SK-N-SH treated with all-trans-retinoic acid at 6 μM for 48 hours (cell line): ENCODE measurements at regions not wholly inside any gene's neighbourhood (a gene's known extent, or its start where the extent isn't known, plus 50 kb on each side); places are given as distances from the start of the nearest gene placed in this dataset.

ENCODE experiments used
- ATAC-seq: fragments of 200-7000 bp; cut with Tn5 transposase; 3 replicates; pipeline ENCODE4 v1.9.1; 2020; ENCODE audit warnings: mild to moderate bottlenecking, moderate library complexity
- ARNTL ChIP-seq: fragments of 450-650 bp; formaldehyde crosslinking; IDR thresholded peaks from 2 replicates; pipeline ENCODE4 v1.5.0; 2020; ENCODE audit warnings: low read depth, mild to moderate bottlenecking, moderate library complexity, borderline replicate concordance
- BACH2 ChIP-seq: fragments of 250-450 bp; sonication (Bioruptor Pico); IDR thresholded peaks from 2 replicates; pipeline ENCODE4 v1.9.0; 2021; ENCODE audit warnings: mild to moderate bottlenecking, borderline replicate concordance
- CREB5 ChIP-seq: fragments of 250-450 bp; sonication (Bioruptor Pico); IDR thresholded peaks from 2 replicates; pipeline ENCODE4 v1.5.1; 2020; ENCODE audit warnings: low read depth, mild to moderate bottlenecking, moderate library complexity
- CSDC2 ChIP-seq: fragments of 250-450 bp; sonication (Bioruptor Pico); IDR thresholded peaks from 2 replicates; pipeline ENCODE4 v1.5.0; 2020; ENCODE audit warnings: mild to moderate bottlenecking, moderate library complexity
- CSRNP3 ChIP-seq: fragments of 250-450 bp; sonication (Bioruptor Pico); IDR thresholded peaks from 2 replicates; pipeline ENCODE4 v1.5.1; 2021; ENCODE audit warnings: mild to moderate bottlenecking, moderate library complexity
- ESRRG ChIP-seq: fragments of 250-450 bp; sonication (Bioruptor Pico); IDR thresholded peaks from 2 replicates; pipeline ENCODE4 v1.6.1; 2021; ENCODE audit warnings: mild to moderate bottlenecking
- GLIS3 ChIP-seq: fragments of 250-450 bp; sonication (Bioruptor Pico); IDR thresholded peaks from 2 replicates; pipeline ENCODE4 v1.5.0; 2020; ENCODE audit warnings: mild to moderate bottlenecking, moderate library complexity
- ISL1 ChIP-seq: fragments of 250-450 bp; sonication (Bioruptor Pico); IDR thresholded peaks from 2 replicates; pipeline ENCODE4 v2.1.2; 2022; ENCODE audit warnings: mild to moderate bottlenecking, moderate library complexity
- OSR1 ChIP-seq: fragments of 250-450 bp; sonication (Bioruptor Pico); IDR thresholded peaks from 2 replicates; pipeline ENCODE4 v1.8.0; 2022; ENCODE audit warnings: moderate library complexity, mild to moderate bottlenecking, inconsistent platforms
- PATZ1 ChIP-seq: fragments of 250-450 bp; sonication (Bioruptor Pico); IDR thresholded peaks from 2 replicates; pipeline ENCODE4 v1.8.0; 2020; ENCODE audit warnings: mild to moderate bottlenecking, moderate library complexity, borderline replicate concordance
- POU6F1 ChIP-seq: fragments of 250-450 bp; sonication (Bioruptor Pico); IDR thresholded peaks from 2 replicates; pipeline ENCODE4 v1.8.0; 2021; ENCODE audit warnings: low read depth, mild to moderate bottlenecking, moderate library complexity, borderline replicate concordance
- PPARA ChIP-seq: fragments of 250-450 bp; sonication (Bioruptor Pico); IDR thresholded peaks from 2 replicates; pipeline ENCODE4 v1.5.0; 2020; ENCODE audit warnings: mild to moderate bottlenecking, borderline replicate concordance
- RARB ChIP-seq: fragments of 250-450 bp; sonication (Bioruptor Pico); IDR thresholded peaks from 2 replicates; pipeline ENCODE4 v1.8.0; 2021; ENCODE audit warnings: mild to moderate bottlenecking, moderate library complexity
- SNAI2 ChIP-seq: fragments of 250-450 bp; sonication (Bioruptor Pico); IDR thresholded peaks from 2 replicates; pipeline ENCODE4 v1.5.0; 2020; ENCODE audit warnings: mild to moderate bottlenecking, moderate library complexity
- TCF4 ChIP-seq: fragments of 250-450 bp; sonication (Bioruptor Pico); IDR thresholded peaks from 2 replicates; pipeline ENCODE4 v1.8.0; 2021; ENCODE audit warnings: mild to moderate bottlenecking, moderate library complexity, borderline replicate concordance
- TOX ChIP-seq: fragments of 250-450 bp; sonication (Bioruptor Pico); IDR thresholded peaks from 2 replicates; pipeline ENCODE4 v1.8.0; 2021; ENCODE audit warnings: mild to moderate bottlenecking, moderate library complexity, borderline replicate concordance
- TSHZ2 ChIP-seq: fragments of 250-450 bp; sonication (Bioruptor Pico); IDR thresholded peaks from 2 replicates; pipeline ENCODE4 v1.5.0; 2020; ENCODE audit warnings: mild to moderate bottlenecking, moderate library complexity
- ZC3H10 ChIP-seq: fragments of 250-450 bp; sonication (Bioruptor Pico); IDR thresholded peaks from 2 replicates; pipeline ENCODE4 v1.5.1; 2021; ENCODE audit warnings: mild to moderate bottlenecking, moderate library complexity
- ZFP3 ChIP-seq: fragments of 250-450 bp; sonication (Bioruptor Pico); IDR thresholded peaks from 2 replicates; pipeline ENCODE4 v1.5.0; 2020; ENCODE audit warnings: mild to moderate bottlenecking, moderate library complexity
- ZFP30 ChIP-seq: fragments of 450-650 bp; formaldehyde crosslinking; IDR thresholded peaks from 2 replicates; pipeline ENCODE4 v1.5.0; 2022; ENCODE audit warnings: mild to moderate bottlenecking, moderate library complexity
- ZNF565 ChIP-seq: fragments of 450-650 bp; formaldehyde crosslinking; conservative IDR thresholded peaks from 2 replicates; pipeline ENCODE4 v1.5.0; 2020; ENCODE audit warnings: low read depth, mild to moderate bottlenecking, moderate library complexity
- ZNF70 ChIP-seq: fragments of 450-650 bp; formaldehyde crosslinking; IDR thresholded peaks from 2 replicates; pipeline ENCODE4 v1.5.0; 2020; ENCODE audit warnings: mild to moderate bottlenecking, moderate library complexity

- no peak for ATAC-seq
- TF ChIP-seq ZFP30 (CRISPR knock-in tag): no peak
- TF ChIP-seq OSR1 (CRISPR knock-in tag): no peak
- TF ChIP-seq ZC3H10 (CRISPR knock-in tag): no peak
- TF ChIP-seq RARB: no peak
- TF ChIP-seq PATZ1: no peak
- no peak for TF ChIP-seq POU6F1 (CRISPR knock-in tag)
- TF ChIP-seq ARNTL (CRISPR knock-in tag): no peak
- no peak for TF ChIP-seq TOX
- TF ChIP-seq SNAI2 (CRISPR knock-in tag): no peak
- no peak for TF ChIP-seq CSDC2 (CRISPR knock-in tag)
- no peak for TF ChIP-seq ESRRG (CRISPR knock-in tag)
- TF ChIP-seq CREB5 (CRISPR knock-in tag): no peak
- no peak for TF ChIP-seq ZFP3
- no peak for TF ChIP-seq BACH2
- no peak for TF ChIP-seq GLIS3
- TF ChIP-seq TSHZ2 (CRISPR knock-in tag): no peak
- TF ChIP-seq ZNF565 (CRISPR knock-in tag): no peak
- no peak for TF ChIP-seq ZNF70
- TF ChIP-seq CSRNP3 (CRISPR knock-in tag): no peak
- no peak for TF ChIP-seq ISL1 (CRISPR knock-in tag)
These were observed 725.7 kb upstream of the SGCG start for GRCh38 chr13:22455036-22455435.

GRCh38 chr13:22461854-22462490, 718.8 kb upstream of the SGCG start:
- no peak for TF ChIP-seq POU6F1 (CRISPR knock-in tag)
- TF ChIP-seq SNAI2 (CRISPR knock-in tag): no peak
- no peak for TF ChIP-seq PATZ1
- TF ChIP-seq ZFP3: no peak
- TF ChIP-seq PPARA (CRISPR knock-in tag): no peak
- TF ChIP-seq RARB: no peak
- no peak for TF ChIP-seq CSDC2 (CRISPR knock-in tag)
- TF ChIP-seq CSRNP3 (CRISPR knock-in tag): no peak
- TF ChIP-seq ESRRG (CRISPR knock-in tag): no peak
- TF ChIP-seq ZC3H10 (CRISPR knock-in tag): no peak
- no peak for TF ChIP-seq CREB5 (CRISPR knock-in tag)
- no peak for TF ChIP-seq ZFP30 (CRISPR knock-in tag)
- TF ChIP-seq ZNF70: no peak
- no peak for TF ChIP-seq TCF4 (CRISPR knock-in tag)
- no peak for TF ChIP-seq BACH2
- no peak for ATAC-seq
